Astrocyte (in vitro differentiated cells and primary cell): ENCODE measurements at regions not wholly inside any gene's neighbourhood (a gene's known extent, or its start where the extent isn't known, plus 50 kb on each side); places are given as distances from the start of the nearest gene placed in this dataset.

Source experiments
- DNase-seq: peaks from one replicate; pipeline ENCODE4 v3.0.0-alpha.2; 2010; ENCODE audit warnings: low read depth
- FAIRE-seq: peaks from 2 replicates; lab custom pipeline; 2011; peaks lifted over from hg19 to GRCh38; lab: Jason Lieb, UNC
- H2AFZ ChIP-seq: 2 replicates; pipeline ENCODE4 v1.6.0; 2012; ENCODE audit warnings: low read depth, low read length, inconsistent platforms
- H3K27ac ChIP-seq: 2 replicates; pipeline ENCODE4 v1.5.1; 2011; ENCODE audit warnings: low read depth, low read length, inconsistent platforms
- H3K27me3 ChIP-seq: 2 replicates; pipeline ENCODE4 v1.6.0; 2011; ENCODE audit warnings: low read length, inconsistent platforms; ENCODE audit not compliant: insufficient read depth
- H3K36me3 ChIP-seq: 2 replicates; pipeline ENCODE4 v1.5.1; 2011; ENCODE audit warnings: low read length, inconsistent platforms; ENCODE audit not compliant: insufficient read depth
- H3K4me1 ChIP-seq: 2 replicates; pipeline ENCODE4 v1.5.1; 2011; ENCODE audit warnings: low read length, inconsistent platforms; ENCODE audit not compliant: insufficient read depth
- H3K4me2 ChIP-seq: 2 replicates; pipeline ENCODE4 v1.6.0; 2012; ENCODE audit warnings: low read length, inconsistent platforms
- H3K4me3 ChIP-seq: 2 replicates; pipeline ENCODE4 v1.5.1; 2011; ENCODE audit warnings: low read depth, mild to moderate bottlenecking, low read length, inconsistent platforms; ENCODE audit not compliant: insufficient read depth
- H3K79me2 ChIP-seq: 2 replicates; pipeline ENCODE4 v1.6.0; 2012; ENCODE audit warnings: mild to moderate bottlenecking, low read length, inconsistent platforms; ENCODE audit not compliant: insufficient read depth
- H3K9ac ChIP-seq: 2 replicates; pipeline ENCODE4 v1.6.0; 2012; ENCODE audit warnings: mild to moderate bottlenecking, low read length, inconsistent platforms
- H3K9me3 ChIP-seq: 2 replicates; pipeline ENCODE4 v1.5.1; 2012; ENCODE audit warnings: low read depth, mild to moderate bottlenecking, low read length, inconsistent platforms; ENCODE audit not compliant: insufficient read depth
- H4K20me1 ChIP-seq: 2 replicates; pipeline ENCODE4 v1.6.0; 2012; ENCODE audit warnings: low read length, inconsistent platforms; ENCODE audit not compliant: insufficient read depth
- H3K27ac Mint-ChIP-seq: one replicate; pipeline ENCODE4 v1.8.0; 2021; ENCODE audit warnings: mild to moderate bottlenecking, mixed read lengths; ENCODE audit not compliant: unreplicated experiment
- H3K27me3 Mint-ChIP-seq: one replicate; pipeline ENCODE4 v1.8.0; 2021; ENCODE audit warnings: low read depth, mixed read lengths; ENCODE audit not compliant: unreplicated experiment
- H3K36me3 Mint-ChIP-seq: one replicate; pipeline ENCODE4 v1.8.0; 2021; ENCODE audit warnings: low read depth, mixed read lengths; ENCODE audit not compliant: unreplicated experiment
- H3K4me1 Mint-ChIP-seq: one replicate; pipeline ENCODE4 v1.8.0; 2021; ENCODE audit warnings: low read depth, mixed read lengths; ENCODE audit not compliant: unreplicated experiment
- H3K4me3 Mint-ChIP-seq: one replicate; pipeline ENCODE4 v1.8.0; 2021; ENCODE audit warnings: mild to moderate bottlenecking, moderate library complexity, mixed read lengths; ENCODE audit not compliant: unreplicated experiment
- H3K9me3 Mint-ChIP-seq: one replicate; pipeline ENCODE4 v1.8.0; 2021; ENCODE audit warnings: mild to moderate bottlenecking, mixed read lengths; ENCODE audit not compliant: unreplicated experiment
- EZH2 ChIP-seq: IDR thresholded peaks from 2 replicates; pipeline ENCODE4 v1.6.1; 2012; ENCODE audit warnings: mild to moderate bottlenecking, low read length, inconsistent platforms; ENCODE audit not compliant: insufficient read depth
- TF ChIP-seq, protein P1 (sequence below): IDR thresholded peaks from 2 replicates; pipeline ENCODE4 v1.5.1; 2011; ENCODE audit warnings: low read depth, mild to moderate bottlenecking, inconsistent platforms, low read length, moderate library complexity; ENCODE audit not compliant: insufficient read depth

DNA sequence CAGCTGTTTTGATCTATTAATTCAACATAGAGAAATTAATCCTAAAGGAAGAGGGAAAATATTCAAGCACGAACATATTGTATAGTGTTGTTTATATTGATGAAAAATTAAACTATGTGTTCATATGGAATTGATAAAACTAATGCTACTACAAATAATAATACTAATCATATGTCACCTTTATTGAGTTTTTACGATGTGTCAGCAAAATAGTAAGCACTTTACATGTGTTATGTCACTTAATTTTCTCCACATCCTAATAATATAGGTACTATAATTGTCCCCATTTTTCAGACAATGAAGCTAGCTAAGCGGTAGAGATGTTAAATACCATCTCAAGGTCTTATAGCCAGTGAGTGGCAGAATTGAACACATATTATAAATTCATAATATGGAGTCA, 2008.5 kb upstream of the WWC1 start:
- Histone ChIP-seq H3K4me1 (no peaks in the 10 kb centered on the region), H2AFZ (no peak overlapping the region), H3K4me3 (no peak overlapping the region), H3K27ac (no peak overlapping the region), H3K9ac (no peak overlapping the region), H4K20me1 (no peaks in the 10 kb centered on the region), H3K79me2 (no peaks in the 10 kb centered on the region), H3K27me3 (no peaks in the 10 kb centered on the region), H3K9me3 (no peaks in the 10 kb centered on the region), H3K36me3 (no peaks in the 10 kb centered on the region), H3K4me2 (no peak overlapping the region)
- Mint-ChIP-seq H3K9me3 (no peaks in the 10 kb centered on the region), H3K4me3 (no peak overlapping the region), H3K36me3 (no peaks in the 10 kb centered on the region), H3K4me1 (peaks cover 8% of the 10 kb centered on the region), H3K27ac (no peak overlapping the region), H3K27me3 (no peaks in the 10 kb centered on the region)
- TF ChIP-seq, protein P1, sequence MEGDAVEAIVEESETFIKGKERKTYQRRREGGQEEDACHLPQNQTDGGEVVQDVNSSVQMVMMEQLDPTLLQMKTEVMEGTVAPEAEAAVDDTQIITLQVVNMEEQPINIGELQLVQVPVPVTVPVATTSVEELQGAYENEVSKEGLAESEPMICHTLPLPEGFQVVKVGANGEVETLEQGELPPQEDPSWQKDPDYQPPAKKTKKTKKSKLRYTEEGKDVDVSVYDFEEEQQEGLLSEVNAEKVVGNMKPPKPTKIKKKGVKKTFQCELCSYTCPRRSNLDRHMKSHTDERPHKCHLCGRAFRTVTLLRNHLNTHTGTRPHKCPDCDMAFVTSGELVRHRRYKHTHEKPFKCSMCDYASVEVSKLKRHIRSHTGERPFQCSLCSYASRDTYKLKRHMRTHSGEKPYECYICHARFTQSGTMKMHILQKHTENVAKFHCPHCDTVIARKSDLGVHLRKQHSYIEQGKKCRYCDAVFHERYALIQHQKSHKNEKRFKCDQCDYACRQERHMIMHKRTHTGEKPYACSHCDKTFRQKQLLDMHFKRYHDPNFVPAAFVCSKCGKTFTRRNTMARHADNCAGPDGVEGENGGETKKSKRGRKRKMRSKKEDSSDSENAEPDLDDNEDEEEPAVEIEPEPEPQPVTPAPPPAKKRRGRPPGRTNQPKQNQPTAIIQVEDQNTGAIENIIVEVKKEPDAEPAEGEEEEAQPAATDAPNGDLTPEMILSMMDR: no peak
- no peak for TF ChIP-seq EZH2
- no peak for DNase-seq
- no peak for FAIRE-seq

DNA sequence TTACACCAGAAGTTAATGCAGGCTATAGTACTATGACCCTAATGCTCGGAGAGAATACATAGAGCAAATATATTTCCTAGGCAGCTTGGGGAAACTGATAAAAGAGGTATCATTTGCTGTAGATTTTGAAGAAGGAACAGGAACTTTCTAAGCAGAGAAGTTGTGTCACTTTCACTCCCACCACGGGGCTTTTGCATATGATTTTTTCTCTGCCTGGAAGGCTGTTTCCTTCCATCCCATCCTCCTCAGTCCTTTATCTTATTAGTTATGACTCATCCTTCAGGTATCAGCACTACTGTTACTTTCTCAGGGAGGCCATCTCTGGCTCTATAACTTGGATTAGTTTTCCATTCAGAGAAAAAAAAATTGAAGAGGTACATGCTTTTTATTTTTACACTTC, 2006.1 kb upstream of the WWC1 start:
- no peaks in the 10 kb centered on the region for H3K4me1 ChIP-seq
- H3K4me2 ChIP-seq: no peak overlapping the region
- no peak overlapping the region for H3K4me3 Mint-ChIP-seq
- no peak overlapping the region for H3K4me3 ChIP-seq
- H3K36me3 ChIP-seq: no peaks in the 10 kb centered on the region
- no peak overlapping the region for H2AFZ ChIP-seq
- H3K9ac ChIP-seq: no peak overlapping the region
- H3K27ac ChIP-seq: no peak overlapping the region
- H3K9me3 Mint-ChIP-seq: no peaks in the 10 kb centered on the region
- H3K36me3 Mint-ChIP-seq: no peaks in the 10 kb centered on the region
- H3K79me2 ChIP-seq: no peaks in the 10 kb centered on the region
- H3K27ac Mint-ChIP-seq: no peak overlapping the region
- FAIRE-seq: no peak
- DNase-seq: no peak
- peaks cover 8% of the 10 kb centered on the region for H3K4me1 Mint-ChIP-seq
- no peaks in the 10 kb centered on the region for H4K20me1 ChIP-seq
- no peaks in the 10 kb centered on the region for H3K9me3 ChIP-seq
- TF ChIP-seq EZH2: no peak
- no peaks in the 10 kb centered on the region for H3K27me3 ChIP-seq
- no peaks in the 10 kb centered on the region for H3K27me3 Mint-ChIP-seq

DNA sequence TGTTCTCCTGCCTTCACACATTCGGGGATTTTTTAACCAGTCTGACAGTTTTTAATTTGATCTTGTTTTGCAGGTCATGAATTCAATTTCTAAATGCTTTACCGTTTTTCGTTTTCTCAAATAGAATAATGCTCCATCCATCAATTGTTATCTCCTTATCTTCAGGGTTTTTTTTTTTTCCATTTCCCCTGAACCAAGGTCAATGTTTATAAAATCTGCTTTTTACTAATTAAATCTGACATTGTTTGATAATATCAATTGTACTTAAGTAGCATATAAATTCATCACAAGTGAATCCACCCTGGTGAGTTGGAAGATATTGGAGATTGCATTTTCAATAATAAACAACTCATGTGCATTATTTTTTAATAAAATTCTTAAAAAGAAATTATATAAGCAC, 2004.6 kb upstream of the WWC1 start:
- Mint-ChIP-seq H3K27ac (no peak overlapping the region), H3K9me3 (no peaks in the 10 kb centered on the region), H3K27me3 (no peaks in the 10 kb centered on the region), H3K4me3 (no peak overlapping the region), H3K36me3 (no peaks in the 10 kb centered on the region), H3K4me1 (peaks cover 8% of the 10 kb centered on the region)
- H3K4me2 ChIP-seq: no peak overlapping the region
- no peak overlapping the region for H3K27ac ChIP-seq
- no peaks in the 10 kb centered on the region for H3K36me3 ChIP-seq
- FAIRE-seq (no peak), DNase-seq (no peak)
- no peaks in the 10 kb centered on the region for H3K9me3 ChIP-seq
- no peak overlapping the region for H3K9ac ChIP-seq
- H3K4me1 ChIP-seq: no peaks in the 10 kb centered on the region
- no peaks in the 10 kb centered on the region for H3K27me3 ChIP-seq
- no peaks in the 10 kb centered on the region for H4K20me1 ChIP-seq
- H3K79me2 ChIP-seq: no peaks in the 10 kb centered on the region
- H3K4me3 ChIP-seq: no peak overlapping the region
- H2AFZ ChIP-seq: no peak overlapping the region
- TF ChIP-seq EZH2: no peak
- TF ChIP-seq, protein P1: no peak
